ENCODE measurements at regions not wholly inside any gene's neighbourhood (a gene's known extent, or its start where the extent isn't known, plus 50 kb on each side); places are given as distances from the start of the nearest gene placed in this dataset.

DNA sequence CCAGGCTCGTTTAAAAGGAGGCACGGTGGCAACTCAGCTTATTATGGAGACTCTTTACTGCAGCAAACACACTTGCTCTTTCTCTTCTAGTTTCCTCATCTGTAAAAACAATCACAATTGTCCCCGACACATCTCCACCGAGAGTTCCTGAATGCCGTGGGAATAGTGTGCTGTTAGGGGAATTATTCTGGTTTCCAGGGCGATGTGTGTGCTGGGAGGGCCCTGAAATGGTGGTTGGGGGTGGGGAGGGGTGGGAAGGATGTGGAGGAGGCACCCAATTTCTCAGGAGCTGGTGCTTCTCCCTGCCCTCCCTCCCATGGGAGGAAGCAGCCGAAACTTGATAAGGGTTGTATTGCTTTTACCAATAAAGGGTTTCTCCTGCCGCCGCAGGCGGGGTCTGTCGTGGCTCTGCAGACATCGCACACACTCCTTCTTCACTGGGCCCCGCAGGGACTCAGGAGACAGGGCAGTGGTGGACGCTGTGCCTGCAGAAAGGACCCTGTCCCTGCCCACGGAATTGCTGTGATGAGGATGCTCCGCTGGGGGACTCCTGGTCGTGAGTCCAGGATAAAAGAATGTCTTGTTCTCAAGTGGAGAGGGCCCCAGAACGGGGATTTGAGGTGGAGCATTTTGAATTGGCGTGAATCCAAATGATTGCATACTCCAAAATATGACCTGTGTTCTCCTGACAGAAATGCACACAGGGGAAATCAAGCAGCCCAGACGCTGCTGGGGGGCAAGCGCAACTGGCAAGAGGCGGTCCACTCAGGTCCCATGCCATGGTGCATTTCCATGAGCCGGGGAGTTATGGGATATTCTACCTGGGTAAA, 119.2 kb downstream of the ACKR3 start:
- peak; percentile 86 for DNase-seq (ENCODE audit: low spot score)

DNA sequence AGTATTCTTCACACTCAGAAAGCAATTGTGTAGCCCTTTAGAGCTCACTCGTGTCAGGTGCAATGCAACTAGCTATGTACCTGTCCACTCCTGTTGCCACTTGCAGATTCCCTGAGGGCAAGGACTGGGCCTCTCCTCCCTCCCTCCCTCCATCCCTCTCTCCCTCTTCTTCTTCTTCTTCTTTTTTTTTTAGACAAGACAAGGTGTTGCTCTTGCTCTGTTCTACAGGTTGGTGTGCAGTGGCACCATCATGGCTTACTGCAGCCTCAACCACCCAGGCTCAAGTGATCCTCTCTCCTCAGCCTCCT, 119.7 kb downstream of the ACKR3 start:
- DNase-seq (ENCODE audit: low spot score) = peak; percentile 16

- no peak for DNase-seq (ENCODE audit: low spot score)
Observed at GRCh38 chr2:236689981-236690380, 120.4 kb downstream of the ACKR3 start.

GRCh38 chr2:236690726-236691125, 121.1 kb downstream of the ACKR3 start:
- DNase-seq (ENCODE audit: low spot score) = peak; percentile 68

- peak; percentile 85 for DNase-seq (ENCODE audit: low spot score)
Observed at GRCh38 chr2:236691799-236692167, 122.2 kb downstream of the ACKR3 start.

DNA sequence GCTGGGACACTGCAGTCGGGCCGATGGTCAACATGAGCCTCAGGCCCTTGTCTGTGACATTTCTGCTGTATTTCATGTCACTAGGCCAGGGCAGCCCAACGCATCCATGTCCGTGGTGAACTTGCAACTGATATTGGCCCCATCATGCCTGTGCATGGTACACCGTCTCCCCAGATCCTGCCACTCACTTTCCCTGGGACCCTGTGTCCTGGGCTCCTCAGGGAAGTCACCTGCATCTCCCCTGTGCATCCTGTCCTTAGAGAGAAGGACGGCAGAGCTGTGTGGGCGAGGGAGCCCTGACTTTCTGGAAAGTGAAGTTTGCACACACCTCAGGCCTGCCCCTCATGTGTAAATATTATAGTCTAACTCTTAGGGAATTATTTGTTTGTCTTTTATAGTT, 123.3 kb downstream of the ACKR3 start:
- peak; percentile 76 for DNase-seq (ENCODE audit: low spot score)

DNA sequence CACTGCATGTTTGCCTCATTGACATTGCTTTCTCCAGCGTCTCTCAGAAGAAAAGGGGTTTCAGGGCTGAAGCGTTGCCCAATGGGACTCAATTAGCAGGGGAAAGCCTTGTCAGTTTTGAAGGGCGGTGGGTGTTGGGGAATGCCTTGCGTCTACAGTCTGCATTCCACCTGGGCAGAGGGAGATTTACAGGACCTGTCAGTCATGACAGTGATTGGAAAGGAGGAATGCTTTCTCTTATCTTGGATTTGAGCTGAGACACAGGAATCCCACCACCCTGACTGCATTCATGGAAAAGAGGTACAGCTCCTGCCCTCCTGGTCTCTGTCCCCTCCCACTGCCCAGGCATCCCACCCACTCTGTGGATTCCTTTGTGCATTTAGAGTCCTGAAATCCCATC, 123.9 kb downstream of the ACKR3 start:
- DNase-seq (ENCODE audit: low spot score) = peak; percentile 2

- peak; percentile 81 for DNase-seq (ENCODE audit: low spot score)
Observed at GRCh38 chr2:236694146-236694888, 124.7 kb downstream of the ACKR3 start.

DNA sequence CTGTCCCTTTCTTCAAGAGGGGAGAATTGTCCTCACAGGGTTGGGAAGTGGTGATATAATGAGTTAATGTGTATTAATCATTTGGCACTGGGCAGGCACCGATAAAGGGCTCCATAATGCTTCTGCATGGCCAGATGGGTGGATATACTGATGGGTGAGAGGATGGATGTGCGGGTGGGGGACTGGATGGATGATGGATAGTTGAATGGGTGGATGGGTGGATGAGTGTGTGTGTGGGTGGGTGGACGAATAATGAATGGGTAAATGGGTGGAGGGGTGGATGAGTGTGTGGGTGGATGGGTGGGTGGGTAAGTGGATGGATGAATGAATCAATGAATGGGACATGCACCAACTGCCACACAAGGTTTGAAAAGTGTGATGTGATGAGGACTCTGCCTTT, 127.2 kb downstream of the ACKR3 start:
- DNase-seq (ENCODE audit: low spot score) = no peak

GRCh38 chr2:236698016-236698627, 128.5 kb downstream of the ACKR3 start:
- DNase-seq (ENCODE audit: low spot score) = no peak

DNA sequence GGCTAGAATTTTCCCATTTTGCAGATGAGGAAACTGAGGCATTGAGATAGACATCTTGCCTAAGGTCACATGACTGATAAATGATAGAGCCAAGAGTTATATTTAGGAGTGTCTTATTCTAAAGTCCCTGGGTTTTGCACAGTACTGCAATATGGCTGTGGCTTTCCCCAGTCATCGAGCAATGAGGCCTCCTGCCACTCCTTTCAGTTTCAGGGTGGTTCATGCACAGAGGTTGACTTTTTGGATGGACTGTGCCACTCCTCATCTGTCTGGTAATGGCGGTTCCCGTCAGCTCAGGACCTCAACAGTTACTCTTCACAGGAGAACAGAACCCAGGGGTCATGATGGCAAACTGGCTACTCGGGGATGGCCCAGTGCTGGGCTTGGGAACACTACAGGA, 131.1 kb downstream of the ACKR3 start:
- DNase-seq (ENCODE audit: low spot score) = peak; percentile 67

- no peak for DNase-seq (ENCODE audit: low spot score)
Observed at GRCh38 chr2:236702657-236703372, 133.2 kb downstream of the ACKR3 start.

DNA sequence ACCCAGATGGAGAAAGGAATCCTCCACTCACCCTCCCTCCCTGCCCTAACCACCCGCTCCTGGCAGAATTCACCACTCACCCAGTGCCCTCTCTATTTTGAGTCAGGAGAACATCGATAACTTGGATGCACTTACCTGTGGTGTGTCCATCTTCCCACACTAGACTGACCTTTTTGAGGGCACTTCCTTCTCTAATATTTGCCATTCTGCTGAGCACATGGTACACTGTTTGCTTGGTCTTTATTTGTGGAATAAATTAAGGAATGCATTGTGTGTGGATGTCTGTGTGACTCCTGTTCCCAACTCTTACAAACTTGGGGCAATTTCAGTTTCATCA, 133.7 kb downstream of the ACKR3 start:
- DNase-seq (ENCODE audit: low spot score) = no peak

- DNase-seq (ENCODE audit: low spot score) = no peak
Observed at GRCh38 chr2:236703906-236704305, 134.3 kb downstream of the ACKR3 start.

- DNase-seq (ENCODE audit: low spot score) = no peak
Observed at GRCh38 chr2:236704887-236705286, 135.3 kb downstream of the ACKR3 start.

- DNase-seq (ENCODE audit: low spot score) = peak; percentile 57
Observed at GRCh38 chr2:236705295-236706105, 135.9 kb downstream of the ACKR3 start.

DNA sequence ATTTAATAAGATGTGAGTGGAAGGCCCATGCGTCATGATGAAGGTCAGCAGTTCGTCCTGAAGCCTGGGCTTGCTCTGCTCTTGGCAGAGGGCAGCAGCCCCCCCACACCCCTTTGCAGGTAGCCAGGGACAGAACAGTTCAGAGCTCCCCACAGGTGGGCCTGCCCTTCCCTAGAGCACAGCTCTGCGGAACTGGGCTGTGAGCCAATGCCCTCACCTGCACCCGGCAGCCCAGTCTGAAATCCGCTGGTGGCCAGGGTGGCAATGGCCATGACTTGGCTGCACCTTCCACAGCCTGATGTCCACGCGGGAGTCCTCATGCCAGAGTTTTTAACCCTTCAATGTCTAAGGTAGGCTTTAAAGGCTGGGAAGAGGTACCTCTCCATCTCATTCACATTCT, 136.7 kb downstream of the ACKR3 start:
- DNase-seq (ENCODE audit: low spot score) = peak; percentile 82

DNA sequence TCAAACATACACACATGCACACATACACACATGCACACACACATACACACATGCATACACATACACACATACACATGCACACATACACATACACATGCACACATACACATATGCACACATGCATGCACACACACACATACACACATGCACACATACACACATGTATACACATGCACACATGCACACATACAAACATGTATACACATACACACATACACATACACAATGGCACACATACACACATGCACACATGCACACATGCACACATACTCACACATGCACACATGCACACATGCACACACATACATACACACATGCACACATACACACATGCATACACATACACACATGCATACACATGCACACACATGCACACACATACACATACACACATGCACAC, 137.2 kb downstream of the ACKR3 start:
- DNase-seq (ENCODE audit: low spot score) = no peak

GRCh38 chr2:236711440-236711839, 141.8 kb downstream of the ACKR3 start:
- no peak for DNase-seq (ENCODE audit: low spot score)

DNA sequence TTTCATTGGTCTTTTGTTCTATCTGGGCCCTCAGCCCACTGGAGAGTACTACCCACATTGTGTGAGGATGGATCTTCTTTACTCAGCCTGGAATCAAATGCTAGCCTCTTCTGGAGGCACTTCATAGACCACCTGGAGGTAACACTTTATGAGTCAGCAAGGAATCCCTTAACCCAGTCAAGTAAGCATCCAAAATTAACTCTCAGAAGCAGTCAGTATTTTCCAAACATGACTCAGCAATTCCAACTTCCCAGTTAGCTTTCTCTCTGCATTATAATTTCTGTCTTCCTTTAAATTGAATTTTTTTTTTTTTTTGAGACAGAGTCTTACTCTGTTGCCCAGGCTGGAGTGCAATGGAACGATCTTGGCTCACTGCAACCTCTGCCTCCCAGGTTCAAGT, 142.7 kb downstream of the ACKR3 start:
- DNase-seq (ENCODE audit: low spot score) = no peak

Measured in mesenteric fat pad (tissue), 1 donor.